H9 (cell line): ENCODE measurements at regions not wholly inside any gene's neighbourhood (a gene's known extent, or its start where the extent isn't known, plus 50 kb on each side); places are given as distances from the start of the nearest gene placed in this dataset.

Experiments
- DNase-seq: peaks from one replicate; pipeline ENCODE4 v3.0.0-alpha.2; 2017
- H2AFZ ChIP-seq: one replicate; pipeline ENCODE4 v1.6.1; 2013; ENCODE audit warnings: mild to moderate bottlenecking, low read length, control low read depth, moderate library complexity
- H2AK5ac ChIP-seq: 2 replicates; pipeline ENCODE4 v1.6.1; 2013; ENCODE audit warnings: low read length, control low read depth, mixed read lengths; ENCODE audit not compliant: insufficient read length
- H2BK120ac ChIP-seq: one replicate; pipeline ENCODE4 v1.6.1; 2013; ENCODE audit warnings: low read depth, mild to moderate bottlenecking, low read length, control low read depth, inconsistent platforms; ENCODE audit not compliant: poor library complexity, severe bottlenecking
- H2BK12ac ChIP-seq: 2 replicates; pipeline ENCODE4 v1.6.1; 2013; ENCODE audit warnings: low read length, control low read depth, mixed read lengths, low read depth; ENCODE audit not compliant: insufficient read length
- H2BK15ac ChIP-seq: 2 replicates; pipeline ENCODE4 v1.6.1; 2013; ENCODE audit warnings: low read depth, low read length, control low read depth
- H2BK20ac ChIP-seq: one replicate; pipeline ENCODE4 v1.6.1; 2013; ENCODE audit warnings: low read depth, mild to moderate bottlenecking, low read length, control low read depth, inconsistent platforms; ENCODE audit not compliant: poor library complexity, severe bottlenecking
- H2BK5ac ChIP-seq: 2 replicates; pipeline ENCODE4 v1.6.1; 2013; ENCODE audit warnings: low read length, control low read depth, mixed read lengths; ENCODE audit not compliant: insufficient read length
- H3K14ac ChIP-seq: 2 replicates; pipeline ENCODE4 v1.6.1; 2013; ENCODE audit warnings: low read length, control low read depth; ENCODE audit not compliant: insufficient read depth
- H3K18ac ChIP-seq: 2 replicates; pipeline ENCODE4 v1.6.1; 2013; ENCODE audit warnings: low read depth, mild to moderate bottlenecking, mixed read lengths, low read length, control low read depth; ENCODE audit not compliant: insufficient read length
- H3K23ac ChIP-seq: 2 replicates; pipeline ENCODE4 v1.6.1; 2013; ENCODE audit warnings: low read length, control low read depth, mixed read lengths, low read depth; ENCODE audit not compliant: insufficient read length
- H3K23me2 ChIP-seq: 2 replicates; pipeline ENCODE4 v1.6.1; 2013; ENCODE audit warnings: low read depth, mild to moderate bottlenecking, mixed read lengths, low read length, control low read depth; ENCODE audit not compliant: insufficient read length, poor library complexity, severe bottlenecking
- H3K27ac ChIP-seq: 2 replicates; pipeline ENCODE4 v1.5.1; 2013; ENCODE audit warnings: low read length, control low read depth, mixed read lengths, low read depth; ENCODE audit not compliant: insufficient read length
- H3K27me3 ChIP-seq: 2 replicates; pipeline ENCODE4 v1.6.1; 2013; ENCODE audit warnings: low read length, control low read depth, inconsistent platforms; ENCODE audit not compliant: insufficient read depth
- H3K4ac ChIP-seq: 2 replicates; pipeline ENCODE4 v1.6.1; 2013; ENCODE audit warnings: low read depth, mild to moderate bottlenecking, control low read depth, inconsistent platforms, low read length, moderate library complexity
- H3K4me1 ChIP-seq: 2 replicates; pipeline ENCODE4 v1.6.1; 2013; ENCODE audit warnings: low read length, control low read depth, inconsistent platforms; ENCODE audit not compliant: insufficient read depth
- H3K4me2 ChIP-seq: 2 replicates; pipeline ENCODE4 v1.6.1; 2013; ENCODE audit warnings: low read length, control low read depth, mixed read lengths; ENCODE audit not compliant: insufficient read length, insufficient read depth
- H3K56ac ChIP-seq: 2 replicates; pipeline ENCODE4 v1.6.1; 2013; ENCODE audit warnings: low read depth, mild to moderate bottlenecking, mixed read lengths, low read length, control low read depth; ENCODE audit not compliant: insufficient read length
- H3K79me1 ChIP-seq: 2 replicates; pipeline ENCODE4 v1.6.1; 2013; ENCODE audit warnings: low read depth, mild to moderate bottlenecking, moderate library complexity, low read length, control low read depth, inconsistent platforms; ENCODE audit not compliant: insufficient read depth, poor library complexity, severe bottlenecking
- H3K79me2 ChIP-seq: 2 replicates; pipeline ENCODE4 v1.6.1; 2013; ENCODE audit warnings: low read length, control low read depth, inconsistent platforms; ENCODE audit not compliant: insufficient read depth
- H3K9ac ChIP-seq: 2 replicates; pipeline ENCODE4 v1.6.1; 2013; ENCODE audit warnings: low read length, control low read depth, mixed read lengths; ENCODE audit not compliant: insufficient read length; ENCODE audit errors: extremely low read depth
- H3K9me3 ChIP-seq: one replicate; pipeline ENCODE4 v1.6.1; 2013; ENCODE audit warnings: low read depth, low read length, inconsistent platforms; ENCODE audit not compliant: control insufficient read depth
- H3T11ph ChIP-seq: one replicate; pipeline ENCODE4 v1.6.1; 2013; ENCODE audit warnings: mild to moderate bottlenecking, low read length, control low read depth, inconsistent platforms
- H4K20me1 ChIP-seq: one replicate; pipeline ENCODE4 v1.6.1; 2013; ENCODE audit not compliant: control insufficient read depth, insufficient read length, insufficient read depth
- H4K5ac ChIP-seq: 2 replicates; pipeline ENCODE4 v1.6.1; 2013; ENCODE audit warnings: low read depth, mild to moderate bottlenecking, mixed read lengths, low read length, control low read depth; ENCODE audit not compliant: insufficient read length
- H4K8ac ChIP-seq: replicated peaks from 2 replicates; pipeline ENCODE4 v1.6.1; 2013; ENCODE audit warnings: low read length, control low read depth, mixed read lengths, low read depth; ENCODE audit not compliant: insufficient read length
- H4K91ac ChIP-seq: 2 replicates; pipeline ENCODE4 v1.6.1; 2013; ENCODE audit warnings: low read depth, mild to moderate bottlenecking, moderate library complexity, mixed read lengths, low read length, control low read depth; ENCODE audit not compliant: insufficient read length
- H3K27ac Mint-ChIP-seq, 3 experiments: 2 replicates in 2 of 3; 3 replicates in 1 of 3; pipeline ENCODE4 v1.8.0; 2020 to 2021; ENCODE audit warnings: mixed read lengths in 3 of 3, mild to moderate bottlenecking in 1 of 3, moderate library complexity in 1 of 3
- H3K27me3 Mint-ChIP-seq: 2 replicates; pipeline ENCODE4 v1.8.0; 2021; ENCODE audit warnings: low read depth, mild to moderate bottlenecking, moderate library complexity, mixed read lengths
- H3K36me3 Mint-ChIP-seq, 3 experiments: 2 replicates in 2 of 3; 3 replicates in 1 of 3; pipeline ENCODE4 v1.8.0; 2020 to 2021; ENCODE audit warnings: low read depth in 3 of 3, mixed read lengths in 3 of 3; ENCODE audit not compliant: insufficient read depth in 1 of 3
- H3K4me1 Mint-ChIP-seq, 2 experiments: 2 replicates each; pipeline ENCODE4 v1.8.0; 2020; ENCODE audit warnings: mixed read lengths in 2 of 2
- H3K4me3 Mint-ChIP-seq, 2 experiments: 2 replicates in 1 of 2; 3 replicates in 1 of 2; pipeline ENCODE4 v1.8.0; 2020 to 2021; ENCODE audit warnings: mild to moderate bottlenecking in 2 of 2, mixed read lengths in 2 of 2, moderate library complexity in 1 of 2
- H3K9me3 Mint-ChIP-seq, 2 experiments: 2 replicates in 1 of 2; 3 replicates in 1 of 2; pipeline ENCODE4 v1.8.0; 2020; ENCODE audit warnings: mild to moderate bottlenecking in 2 of 2, mixed read lengths in 2 of 2, moderate library complexity in 1 of 2
- CTCF ChIP-seq: fragments of 200-600 bp; sonication (generic); conservative IDR thresholded peaks from 3 replicates; pipeline ENCODE4 v1.8.0; 2021; ENCODE audit warnings: antibody characterized with exemption, mild to moderate bottlenecking
- whole genome bisulfite sequencing: extraction: QIAGEN DNeasy Blood & Tissue Kit; methylation state at CpG from one replicate; pipeline ENCODE4 v1.1.7; 2013; ENCODE audit warnings: missing lambda C conversion rate, low lambda C conversion rate, mixed read lengths; ENCODE audit not compliant: insufficient read length; ENCODE audit errors: extremely low coverage; 5-methylcytosine and 5-hydroxymethylcytosine counted together

- Histone ChIP-seq H3K23me2 (no peaks in the 10 kb centered on the region), H2BK20ac (no peak overlapping the region), H4K91ac (no peak overlapping the region), H2AK5ac (no peak overlapping the region), H3T11ph (no peak overlapping the region), H4K8ac (no peak overlapping the region), H3K56ac (no peak overlapping the region), H3K9ac (no peak overlapping the region), H3K18ac (no peak overlapping the region), H4K5ac (no peak overlapping the region), H3K9me3 (no peaks in the 10 kb centered on the region), H3K27ac (no peak overlapping the region), H3K4me2 (no peak overlapping the region), H2AFZ (no peak overlapping the region), H3K79me2 (no peaks in the 10 kb centered on the region), H2BK12ac (no peak overlapping the region), H3K79me1 (no peaks in the 10 kb centered on the region), H4K20me1 (no peaks in the 10 kb centered on the region), H3K23ac (no peak overlapping the region), H2BK5ac (no peak overlapping the region), H3K4ac (no peak overlapping the region), H2BK120ac (no peak overlapping the region), H2BK15ac (no peak overlapping the region), H3K4me1 (peaks cover under 1% of the 10 kb centered on the region; the same call in 1 of the 2 replicates), H3K14ac (no peak overlapping the region), H3K27me3 (no peaks in the 10 kb centered on the region)
- no peak for TF ChIP-seq CTCF
- no peak for DNase-seq
- H3K36me3 Mint-ChIP-seq, result no peaks in the 10 kb centered on the region
- H3K9me3 Mint-ChIP-seq, result no peaks in the 10 kb centered on the region; a peak in 1 of 5 replicates
- no peak overlapping the region for H3K27ac Mint-ChIP-seq
- WGBS, result no CpG with 5 or more reads among the region's 4 CpGs
- peaks cover 6 to 15% of the 10 kb centered on the region in 2 experiments for H3K4me1 Mint-ChIP-seq
- H3K4me3 Mint-ChIP-seq, result no peak overlapping the region
- H3K27me3 Mint-ChIP-seq, result no peaks in the 10 kb centered on the region; the same call in 1 of the 2 replicates
Observed at GRCh38 chr2:60358476-60358875, 195.0 kb downstream of the BCL11A start.
